NCI-H2196 treated with DMSO at 0.1 percent for 48 hours (cell line): ENCODE measurements at regions not wholly inside any gene's neighbourhood (a gene's known extent, or its start where the extent isn't known, plus 50 kb on each side); places are given as distances from the start of the nearest gene placed in this dataset.
"Not testable (repeated sequence)": the region's sequence is repeated elsewhere in the genome, so short reads cannot be mapped to it uniquely, and the experiment has no call there.

Source experiments
- DNase-seq: peaks from one replicate; lab custom pipeline; 2025; ENCODE audit not compliant: unreplicated experiment; lab: John Stamatoyannopoulos, UW

DNA sequence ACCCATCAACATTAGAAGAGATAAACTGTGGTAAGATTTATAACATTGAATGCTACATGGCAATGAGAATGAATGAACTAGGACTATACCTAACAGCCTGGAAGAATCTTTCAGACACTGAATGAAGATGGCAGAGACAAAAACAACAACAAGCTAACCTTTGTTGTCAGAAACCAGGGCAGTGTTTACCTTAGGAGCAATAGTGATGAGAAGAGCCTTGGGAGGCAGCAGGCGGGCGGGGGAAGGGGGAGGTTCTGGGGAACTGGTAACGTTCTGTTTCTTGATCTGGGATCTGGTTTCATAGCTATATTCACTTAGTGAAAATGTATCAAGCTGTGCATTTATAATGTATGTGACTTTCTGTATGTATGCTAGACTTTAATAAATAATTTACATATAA, 139.0 kb upstream of the TNRC6C start:
- DNase-seq: no peak

DNA sequence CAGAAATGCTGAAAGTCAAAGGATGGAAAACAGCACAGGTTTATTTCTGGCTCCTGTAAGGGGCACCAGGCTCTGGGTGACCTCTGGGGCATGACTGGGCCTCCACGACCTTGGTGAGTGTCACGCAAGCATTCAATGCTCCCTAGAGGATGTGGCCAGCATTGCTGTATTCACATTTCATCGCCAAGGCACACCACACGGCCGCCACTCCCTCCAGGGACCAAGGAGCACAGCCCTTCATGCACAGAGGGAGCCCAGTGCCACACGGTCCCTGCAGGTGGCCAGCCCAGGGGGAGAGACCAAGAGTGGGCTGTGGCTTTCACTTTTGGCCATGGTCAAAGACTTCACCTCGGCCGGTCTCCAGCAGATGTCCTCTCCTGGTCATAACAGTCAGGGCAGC, 137.4 kb upstream of the TNRC6C start:
- DNase-seq: no peak

DNA sequence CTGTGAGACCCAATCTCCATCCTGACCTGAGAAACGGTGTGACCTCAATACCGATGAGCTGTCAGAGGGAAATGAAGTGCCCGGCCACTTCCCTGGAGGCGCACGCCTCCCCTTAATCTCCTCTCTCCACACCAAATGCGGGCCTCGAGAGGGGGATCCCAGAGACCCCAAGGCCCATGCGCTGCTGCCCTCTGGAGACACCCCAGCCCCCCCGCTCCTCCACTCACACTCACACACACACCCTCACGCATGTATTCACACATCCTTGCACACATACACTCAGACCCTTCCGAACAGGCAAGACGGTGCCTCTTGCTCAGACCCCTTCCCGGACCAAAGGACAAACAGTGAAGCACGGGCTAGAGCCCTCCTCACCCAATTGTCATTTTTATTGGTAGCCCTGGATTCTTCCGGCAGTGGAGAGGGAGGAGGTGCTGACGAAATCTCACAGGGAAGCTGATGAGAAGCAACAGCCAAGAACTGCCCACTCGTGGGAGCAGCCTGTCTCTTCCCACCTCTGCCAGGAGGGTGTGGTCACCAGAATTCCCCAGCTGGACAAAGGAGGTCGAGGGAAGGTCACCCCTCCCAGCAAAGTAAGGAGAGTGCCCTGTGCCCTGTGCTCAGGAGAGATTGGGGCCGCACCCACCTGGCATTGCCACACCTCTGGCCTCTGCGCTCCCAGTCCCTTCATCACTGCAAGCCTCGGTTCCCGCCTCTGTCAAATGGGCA, 136.0 kb upstream of the TNRC6C start:
- no peak for DNase-seq

DNA sequence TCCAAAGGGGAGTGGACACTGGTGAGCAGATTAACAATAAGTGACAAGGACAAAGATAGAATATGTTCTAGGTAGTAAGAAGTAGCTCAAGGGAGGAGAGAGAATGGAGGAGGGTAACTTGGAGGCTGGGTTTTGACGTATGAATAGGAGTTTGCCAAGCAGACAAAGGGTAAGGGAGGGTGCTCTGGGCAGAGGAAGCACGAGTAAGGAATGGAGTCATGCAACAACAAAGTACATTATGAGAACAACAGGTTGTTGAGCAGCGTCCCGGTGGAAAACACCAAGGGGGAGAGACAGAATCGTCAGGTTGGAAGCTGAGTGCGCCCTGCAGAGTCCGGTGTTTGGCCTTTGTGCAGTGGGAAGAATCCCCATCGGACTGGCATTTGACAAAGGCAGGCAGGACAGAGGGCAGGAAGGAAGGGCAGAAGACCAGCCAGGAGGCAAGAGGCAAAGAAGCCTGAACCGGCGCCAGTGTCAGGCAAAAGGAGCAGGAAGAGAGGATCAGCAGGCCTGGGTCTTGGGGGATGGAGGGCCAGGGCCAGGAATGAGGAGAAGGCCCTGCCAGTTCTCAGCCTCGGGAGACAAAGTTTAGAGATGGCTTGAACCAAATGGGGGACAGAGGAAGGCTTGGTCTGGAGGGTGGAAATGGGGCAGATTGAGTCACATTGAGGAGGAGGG, 134.3 kb upstream of the TNRC6C start:
- DNase-seq: no peak

DNA sequence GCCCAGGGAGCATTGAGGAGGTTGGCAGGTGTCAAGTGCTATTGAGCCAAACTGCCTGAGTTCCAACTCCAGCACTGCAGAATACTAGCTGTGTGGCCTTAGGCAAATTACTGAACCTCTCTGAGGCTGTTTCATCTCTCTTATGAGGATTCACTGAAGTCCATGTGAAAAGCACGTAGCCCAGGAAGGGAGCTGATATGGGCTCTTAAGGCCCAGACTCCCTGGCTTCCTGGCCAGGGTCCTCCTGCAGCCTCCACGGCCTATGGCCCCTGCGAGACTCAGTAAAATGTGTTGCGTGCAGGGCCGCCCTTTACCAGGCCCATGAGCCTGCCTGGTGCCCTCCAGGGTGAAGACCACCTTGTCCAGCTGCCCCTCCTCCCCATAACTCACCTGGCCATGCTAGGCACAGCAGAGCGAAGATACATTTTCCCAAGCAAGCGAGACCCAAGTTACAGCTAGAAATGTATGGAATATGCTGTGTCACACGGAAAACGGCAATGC, 133.7 kb upstream of the TNRC6C start:
- DNase-seq: no peak

DNA sequence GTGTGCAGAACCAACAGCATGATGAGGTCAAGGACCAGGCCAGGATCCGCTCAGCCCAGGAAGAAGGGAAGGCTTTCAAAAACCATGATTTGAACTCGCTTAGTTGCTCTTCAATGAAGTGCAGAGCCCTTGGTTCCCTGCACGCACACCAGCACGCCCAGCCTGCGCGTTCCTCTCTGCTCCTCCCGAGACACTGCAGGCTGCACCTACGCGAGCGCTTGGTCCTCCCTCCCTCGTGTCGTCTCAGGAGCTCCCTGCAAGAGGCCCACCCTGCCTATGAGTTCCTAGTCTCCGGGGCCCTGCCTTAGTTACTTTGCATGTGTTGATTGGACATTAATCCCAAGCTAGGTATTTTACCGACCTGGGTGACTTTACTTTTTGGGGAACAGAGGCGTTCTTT, 132.9 kb upstream of the TNRC6C start:
- DNase-seq: no peak

- DNase-seq: no peak
These were observed 132.2 kb upstream of the TNRC6C start for GRCh38 chr17:77826132-77826873.

- no peak for DNase-seq
These were observed 131.5 kb upstream of the TNRC6C start for GRCh38 chr17:77827039-77827438.

GRCh38 chr17:77827511-77827910, 131.0 kb upstream of the TNRC6C start:
- no peak for DNase-seq

- DNase-seq: no peak
These were observed 129.6 kb upstream of the TNRC6C start for GRCh38 chr17:77828749-77829539.

- DNase-seq: no peak
These were observed 128.4 kb upstream of the TNRC6C start for GRCh38 chr17:77829843-77830799.

DNA sequence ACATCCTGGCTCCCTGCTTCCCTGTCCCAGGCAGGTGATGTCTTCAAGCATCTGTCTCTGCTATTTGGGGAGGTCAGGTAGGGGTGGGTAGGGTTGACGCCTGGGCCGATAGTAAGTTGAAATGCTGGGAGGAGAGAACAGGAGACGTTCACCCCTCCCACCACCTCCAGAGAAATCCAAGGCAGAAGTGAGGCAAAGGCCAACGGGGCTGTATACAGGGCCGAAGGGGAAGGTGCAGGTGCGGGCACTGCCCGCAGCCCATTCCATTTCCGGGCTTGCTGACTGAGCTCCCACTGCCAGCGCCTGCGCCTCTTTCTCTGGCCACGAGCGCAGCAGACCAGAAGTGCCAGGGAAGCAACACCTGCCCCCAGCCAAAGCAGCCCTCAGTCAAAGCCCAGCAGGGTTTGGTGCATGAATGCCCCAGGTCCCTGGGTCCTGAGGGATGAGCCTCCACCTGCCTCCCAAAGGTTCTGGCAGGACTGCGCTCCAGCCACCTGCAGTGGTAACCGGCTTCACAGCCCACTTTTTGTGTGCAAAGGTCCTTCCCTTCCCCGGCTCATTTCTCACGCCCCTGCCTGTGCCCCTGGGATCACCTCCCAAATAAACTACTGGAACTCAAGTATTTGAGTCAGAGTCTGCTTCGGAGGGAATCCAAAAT, 127.6 kb upstream of the TNRC6C start:
- DNase-seq: no peak

GRCh38 chr17:77831474-77832179, 126.9 kb upstream of the TNRC6C start:
- no peak for DNase-seq

DNA sequence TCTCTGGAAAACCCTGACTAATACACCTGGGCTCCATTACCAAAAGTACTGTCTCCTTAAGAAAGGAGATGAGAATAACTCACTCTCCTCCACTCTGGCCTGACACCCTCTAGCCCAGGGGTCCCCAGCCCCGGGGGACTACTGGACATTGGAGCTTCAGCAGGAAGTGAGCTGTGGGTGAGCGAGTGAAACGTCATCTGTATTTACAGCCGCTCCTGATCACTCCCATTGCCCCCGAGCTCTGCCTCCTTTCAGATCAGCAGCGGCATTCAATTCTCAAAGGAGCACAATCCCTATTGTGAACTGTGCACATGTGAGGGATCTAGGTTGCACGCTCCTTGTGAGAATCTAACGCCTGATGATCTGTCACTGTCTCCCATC, 126.3 kb upstream of the TNRC6C start:
- DNase-seq: no peak

GRCh38 chr17:77833769-77834168, 124.7 kb upstream of the TNRC6C start:
- no peak for DNase-seq

DNA sequence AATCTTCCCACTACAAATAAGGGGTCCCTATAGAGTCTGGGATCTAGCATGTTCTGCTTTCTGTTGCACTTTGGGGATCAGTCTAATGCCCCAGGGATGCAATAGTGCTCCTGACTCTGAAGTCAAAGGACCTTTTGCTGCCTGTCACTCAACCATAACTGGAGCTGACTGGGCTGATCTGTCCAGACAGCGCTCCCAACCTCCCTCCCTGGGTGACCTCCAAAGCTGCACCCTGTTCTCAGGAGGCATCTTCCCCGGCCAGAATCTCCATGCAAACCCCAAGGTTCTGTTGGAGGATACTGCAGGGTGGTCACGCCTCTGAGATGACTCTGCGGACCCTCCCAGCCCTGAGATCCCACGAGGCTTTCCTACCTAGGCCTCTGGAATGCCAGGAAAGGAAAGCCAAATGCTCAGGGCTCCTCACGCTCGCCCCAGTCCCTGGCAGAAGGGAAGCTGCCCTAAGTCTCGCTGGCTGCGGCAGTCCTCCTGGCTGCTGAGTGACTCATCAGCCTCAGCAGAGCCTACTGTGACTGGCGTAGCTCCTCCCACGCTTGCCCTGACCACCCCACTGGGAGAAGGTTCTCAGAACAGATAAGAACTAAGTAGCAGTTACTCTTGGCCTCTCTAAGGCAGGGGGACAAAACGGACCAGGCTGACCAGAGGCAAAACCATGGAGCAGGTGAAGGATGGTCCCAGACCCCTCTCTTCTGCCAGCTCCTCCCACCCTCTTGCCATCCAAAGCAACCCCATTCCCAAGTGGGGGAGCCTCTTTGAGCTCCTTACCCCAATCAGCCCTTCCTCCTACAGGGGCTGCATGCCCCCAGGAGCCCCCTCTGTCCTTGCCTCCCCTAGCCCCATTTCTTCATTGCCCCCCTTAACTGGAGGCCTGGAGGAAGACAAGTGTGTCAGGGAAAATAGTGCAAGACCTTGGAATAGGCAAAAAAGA, 124.1 kb upstream of the TNRC6C start:
- DNase-seq: peak; percentile 19

GRCh38 chr17:77836557-77837041, 121.9 kb upstream of the TNRC6C start:
- peak; percentile 61 for DNase-seq

DNA sequence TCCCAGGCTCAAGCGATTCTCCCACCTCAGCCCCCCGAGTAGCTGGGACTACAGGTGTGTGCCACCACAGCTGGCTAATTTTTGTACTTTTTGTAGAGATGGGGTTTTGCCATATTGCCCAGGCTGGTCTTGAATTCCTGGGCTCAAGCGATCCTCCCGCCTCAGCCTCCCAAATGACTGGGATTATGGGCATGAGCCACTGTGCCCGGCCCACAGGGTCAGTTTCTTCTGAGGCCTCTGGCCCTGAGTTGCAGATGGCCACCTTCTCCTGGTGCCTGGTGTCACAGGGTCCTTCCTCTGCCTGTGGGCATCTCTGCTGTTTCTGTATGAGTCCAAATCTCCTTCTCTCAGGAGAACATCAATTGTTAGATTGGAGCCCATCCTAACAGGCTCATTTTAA, 121.4 kb upstream of the TNRC6C start:
- not testable (repeated sequence) for DNase-seq
